Right atrium auricular region (tissue), 2 donors: ENCODE measurements at regions not wholly inside any gene's neighbourhood (a gene's known extent, or its start where the extent isn't known, plus 50 kb on each side); places are given as distances from the start of the nearest gene placed in this dataset.
"Not testable (repeated sequence)": the region's sequence is repeated elsewhere in the genome, so short reads cannot be mapped to it uniquely, and the experiment has no call there.

Source experiments
- DNase-seq: peaks from one replicate; pipeline ENCODE4 v3.0.0-alpha.2; 2019; ENCODE audit warnings: low spot score
- H3K27ac ChIP-seq, 2 donors: fragments of 200-600 bp; sonication (generic); 1 replicate in 1 of 2; 2 replicates in 1 of 2; pipeline ENCODE4 v1.5.1; 2016 to 2019
- H3K27me3 ChIP-seq, 2 donors: fragments of 200-600 bp; sonication (generic); one replicate each; pipeline versions ENCODE4 v1.5.1 to v1.6.0; 2017 to 2019
- H3K36me3 ChIP-seq: fragments of 200-600 bp; sonication (generic); one replicate; pipeline ENCODE4 v1.5.1; 2016
- H3K4me1 ChIP-seq, 2 donors: fragments of 200-600 bp; sonication (generic); one replicate each; pipeline versions ENCODE4 v1.5.1 to v1.6.0; 2017 to 2019
- H3K4me3 ChIP-seq, 2 donors: fragments of 200-600 bp; sonication (generic); 1 replicate in 1 of 2; 2 replicates in 1 of 2; pipeline ENCODE4 v1.5.1; 2017 to 2019; ENCODE audit warnings: mild to moderate bottlenecking in 1 of 2, moderate library complexity in 1 of 2
- H3K9me3 ChIP-seq, 2 donors: fragments of 200-600 bp; sonication (generic); one replicate each; pipeline ENCODE4 v1.5.1; 2019
- TF ChIP-seq, protein P1 (sequence below), 2 donors: fragments of 200-600 bp; sonication (generic); IDR thresholded peaks; one replicate each; pipeline ENCODE4 v1.5.1; 2019; ENCODE audit warnings: antibody characterized with exemption in 2 of 2

DNA sequence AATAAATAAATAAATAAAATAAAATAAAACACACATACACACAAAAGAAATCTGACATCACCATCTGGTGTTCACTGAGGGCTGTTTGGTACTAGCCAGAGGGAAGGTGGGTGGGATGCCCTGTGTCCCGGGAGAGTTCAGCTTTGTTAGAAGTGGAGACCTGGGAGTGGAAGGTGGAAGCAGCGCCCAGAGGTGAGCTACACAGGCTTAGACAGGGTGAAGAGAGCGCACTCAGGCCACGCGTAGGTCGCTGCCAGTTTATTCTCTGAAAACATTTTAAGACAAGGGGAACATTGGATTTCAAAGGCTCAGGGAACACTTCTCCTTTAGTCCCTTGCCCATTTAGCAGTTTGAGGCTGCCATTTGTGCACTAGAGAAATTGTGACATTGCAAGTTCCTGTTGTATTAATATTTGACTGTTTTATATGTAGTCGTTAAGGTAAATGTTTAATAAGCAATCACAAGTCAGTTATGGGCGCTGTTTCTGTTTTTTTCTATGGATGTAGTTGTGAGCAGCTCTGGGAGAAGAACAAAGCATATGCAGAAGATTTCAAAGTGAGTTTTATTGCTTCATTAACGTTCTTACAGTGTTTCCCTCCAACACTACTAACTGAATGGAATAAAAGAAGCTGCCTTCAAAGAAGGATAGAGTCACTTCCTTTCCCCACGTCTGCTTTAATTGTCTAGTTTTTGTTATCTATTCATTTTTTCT is 405.5 kb upstream of the NR3C2 start:
- Histone ChIP-seq H3K36me3 (no peaks in the 10 kb centered on the region), H3K27ac (no peak overlapping the region), H3K4me1 (no peaks in the 10 kb centered on the region), H3K9me3 (no peaks in the 10 kb centered on the region), H3K4me3 (no peak overlapping the region), H3K27me3 (no peaks in the 10 kb centered on the region)
- TF ChIP-seq, protein P1, sequence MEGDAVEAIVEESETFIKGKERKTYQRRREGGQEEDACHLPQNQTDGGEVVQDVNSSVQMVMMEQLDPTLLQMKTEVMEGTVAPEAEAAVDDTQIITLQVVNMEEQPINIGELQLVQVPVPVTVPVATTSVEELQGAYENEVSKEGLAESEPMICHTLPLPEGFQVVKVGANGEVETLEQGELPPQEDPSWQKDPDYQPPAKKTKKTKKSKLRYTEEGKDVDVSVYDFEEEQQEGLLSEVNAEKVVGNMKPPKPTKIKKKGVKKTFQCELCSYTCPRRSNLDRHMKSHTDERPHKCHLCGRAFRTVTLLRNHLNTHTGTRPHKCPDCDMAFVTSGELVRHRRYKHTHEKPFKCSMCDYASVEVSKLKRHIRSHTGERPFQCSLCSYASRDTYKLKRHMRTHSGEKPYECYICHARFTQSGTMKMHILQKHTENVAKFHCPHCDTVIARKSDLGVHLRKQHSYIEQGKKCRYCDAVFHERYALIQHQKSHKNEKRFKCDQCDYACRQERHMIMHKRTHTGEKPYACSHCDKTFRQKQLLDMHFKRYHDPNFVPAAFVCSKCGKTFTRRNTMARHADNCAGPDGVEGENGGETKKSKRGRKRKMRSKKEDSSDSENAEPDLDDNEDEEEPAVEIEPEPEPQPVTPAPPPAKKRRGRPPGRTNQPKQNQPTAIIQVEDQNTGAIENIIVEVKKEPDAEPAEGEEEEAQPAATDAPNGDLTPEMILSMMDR (IDR thresholded peaks at IDR 0.05): no peak
- DNase-seq: no peak

- no peaks in the 10 kb centered on the region for H3K27me3 ChIP-seq
- TF ChIP-seq, protein P1 (IDR thresholded peaks at IDR 0.05): no peak
- no peaks in the 10 kb centered on the region for H3K4me1 ChIP-seq
- H3K36me3 ChIP-seq: no peaks in the 10 kb centered on the region
- DNase-seq: no peak
- no peaks in the 10 kb centered on the region for H3K9me3 ChIP-seq
- H3K27ac ChIP-seq: no peak overlapping the region
- no peak overlapping the region for H3K4me3 ChIP-seq
These were observed 403.4 kb upstream of the NR3C2 start for GRCh38 chr4:148845609-148846008.

GRCh38 chr4:148843625-148844024 is 401.4 kb upstream of the NR3C2 start:
- no peaks in the 10 kb centered on the region for H3K27me3 ChIP-seq
- no peak for DNase-seq
- TF ChIP-seq, protein P1 (IDR thresholded peaks at IDR 0.05): no peak
- H3K9me3 ChIP-seq: no peaks in the 10 kb centered on the region
- H3K27ac ChIP-seq: no peak overlapping the region
- H3K36me3 ChIP-seq: no peaks in the 10 kb centered on the region
- no peak overlapping the region for H3K4me3 ChIP-seq
- H3K4me1 ChIP-seq: no peaks in the 10 kb centered on the region

DNA sequence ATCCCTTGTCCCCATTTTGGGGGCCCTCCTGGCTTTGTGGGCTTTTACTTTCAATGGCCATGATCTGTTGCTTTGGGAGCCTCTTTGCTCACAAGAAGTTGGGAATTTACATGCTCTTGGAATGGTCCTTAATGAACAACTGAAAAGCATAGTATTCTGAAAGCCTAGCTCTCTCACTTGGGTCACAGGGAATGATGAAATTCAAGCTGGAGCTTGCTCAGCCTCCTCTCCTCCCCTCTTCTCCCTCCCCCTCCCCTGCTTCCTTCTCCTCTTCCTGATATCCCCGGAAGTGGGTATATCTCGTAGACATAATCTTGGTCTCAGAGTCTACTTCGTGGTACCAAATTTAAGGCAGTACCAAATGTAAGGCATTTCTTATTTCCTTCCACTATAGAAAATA is 400.6 kb upstream of the NR3C2 start:
- H3K27ac ChIP-seq: no peak overlapping the region

DNA sequence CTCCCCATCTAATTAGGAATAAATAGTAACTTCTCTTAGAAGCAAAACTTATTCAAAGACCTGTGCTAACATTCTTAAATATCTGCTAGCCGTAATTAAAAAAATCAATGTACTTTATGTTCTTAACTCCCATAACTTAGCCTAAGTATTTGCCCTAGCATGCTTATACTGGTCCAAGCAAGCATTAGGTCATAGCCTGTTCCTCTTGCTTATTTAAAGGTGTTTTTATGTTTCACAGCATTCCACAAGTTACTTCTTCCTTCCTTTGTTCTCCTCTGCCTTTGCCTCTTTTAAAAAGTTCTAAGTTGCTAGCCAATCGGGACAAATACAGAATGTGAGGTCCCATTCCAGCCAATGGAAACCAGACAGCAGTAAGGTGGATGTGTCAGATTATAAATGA is 395.4 kb upstream of the NR3C2 start:
- not testable (repeated sequence) for H3K4me3 ChIP-seq, DNase-seq, H3K9me3 ChIP-seq, H3K27me3 ChIP-seq, H3K4me1 ChIP-seq, H3K36me3 ChIP-seq, H3K27ac ChIP-seq

More for the DNA sequence above, 400.6 kb upstream of the NR3C2 start:
- Histone ChIP-seq H3K4me3 (no peak overlapping the region), H3K4me1 (no peaks in the 10 kb centered on the region), H3K36me3 (no peaks in the 10 kb centered on the region), H3K9me3 (no peaks in the 10 kb centered on the region), H3K27me3 (no peaks in the 10 kb centered on the region)
- TF ChIP-seq, protein P1 (IDR thresholded peaks at IDR 0.05): no peak
- DNase-seq: no peak

DNA sequence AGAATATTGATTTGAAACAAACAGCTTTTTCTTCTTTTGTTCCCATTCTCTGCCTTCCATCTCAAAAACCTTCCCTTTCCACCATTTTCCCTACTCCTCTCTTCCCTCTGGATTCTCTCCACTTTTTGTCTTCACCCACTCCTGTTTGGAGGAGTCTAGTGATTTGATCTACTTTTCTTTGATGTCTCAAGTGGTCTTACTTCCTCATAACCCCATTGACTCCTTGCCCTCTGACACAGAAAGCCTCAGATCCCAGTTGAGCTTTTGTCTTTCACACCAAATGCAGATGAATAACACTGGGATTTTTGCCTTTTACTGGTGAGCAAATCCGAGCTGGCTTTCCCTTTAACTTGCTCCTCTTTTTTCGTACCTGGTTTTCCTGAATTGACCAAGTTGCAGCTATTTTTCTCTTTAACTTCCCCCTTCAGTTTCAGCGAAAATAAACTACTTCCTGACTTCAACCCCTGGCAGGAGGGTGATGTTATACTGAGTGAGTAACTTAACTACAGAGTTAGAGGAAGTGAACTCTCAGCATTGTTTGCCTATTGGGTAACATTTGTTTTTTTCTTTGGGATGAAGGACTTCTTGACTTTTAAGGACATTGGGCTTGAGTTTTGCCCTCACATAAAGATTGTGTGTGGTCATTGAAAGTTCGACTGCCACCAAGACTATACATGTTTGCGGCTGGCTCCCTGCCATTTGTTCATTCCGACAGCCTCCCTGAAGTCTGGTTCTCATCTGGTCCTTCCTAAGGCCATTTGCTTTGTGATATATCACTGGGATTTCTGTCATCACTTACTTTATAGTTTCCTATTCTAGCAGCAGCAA is 392.8 kb upstream of the NR3C2 start:
- Histone ChIP-seq H3K27me3 (no peaks in the 10 kb centered on the region), H3K9me3 (no peaks in the 10 kb centered on the region), H3K36me3 (no peaks in the 10 kb centered on the region), H3K4me1 (no peaks in the 10 kb centered on the region), H3K4me3 (no peak overlapping the region), H3K27ac (no peak overlapping the region)
- TF ChIP-seq, protein P1 (IDR thresholded peaks at IDR 0.05): no peak
- no peak for DNase-seq
